HG03159 (cell line): ENCODE measurements at regions not wholly inside any gene's neighbourhood (a gene's known extent, or its start where the extent isn't known, plus 50 kb on each side); places are given as distances from the start of the nearest gene placed in this dataset.

Experiments
- ATAC-seq: cut with Tn5 transposase; IDR thresholded peaks from one replicate; pipeline ENCODE4 v1.9.1; 2021; ENCODE audit warnings: mild to moderate bottlenecking, moderate library complexity; ENCODE audit not compliant: unreplicated experiment

DNA sequence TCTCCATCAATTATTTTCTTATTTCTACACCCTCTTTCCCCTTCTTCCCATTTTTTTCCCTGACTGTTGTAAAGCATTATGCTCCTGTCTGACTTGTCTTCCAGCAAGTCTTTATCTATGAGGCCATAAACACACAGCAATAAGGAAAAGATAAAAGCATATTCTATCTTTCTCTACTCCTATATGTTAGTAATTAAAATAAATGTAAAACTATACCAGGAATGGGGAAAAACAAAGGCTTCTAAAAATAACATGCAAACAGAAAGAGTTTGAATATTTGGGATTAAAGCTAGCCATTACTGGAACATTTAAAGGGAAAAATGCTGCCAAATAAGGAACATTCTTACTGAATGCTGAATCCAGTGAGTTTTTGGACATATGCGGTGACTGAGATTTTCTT lies 471.7 kb upstream of the HS3ST1 start:
- no peak for ATAC-seq

DNA sequence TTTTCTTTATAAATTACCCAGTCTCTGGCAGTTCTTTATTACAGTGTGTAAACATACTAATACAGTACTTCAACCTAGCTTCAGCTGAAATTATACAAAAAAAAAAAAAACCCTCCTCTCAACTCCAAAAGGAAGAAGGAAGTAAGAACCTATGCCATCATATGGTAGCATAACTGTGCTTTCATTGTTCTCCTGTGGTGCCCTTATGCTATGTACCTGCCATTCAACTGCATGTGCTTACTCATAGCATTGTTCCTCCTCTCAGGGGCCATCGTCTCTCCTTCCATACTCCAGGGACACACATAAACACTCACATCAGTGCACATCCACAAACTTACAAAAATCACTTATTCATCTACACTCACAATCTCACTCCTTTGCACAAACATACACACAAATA lies 470.1 kb upstream of the HS3ST1 start:
- no peak for ATAC-seq

DNA sequence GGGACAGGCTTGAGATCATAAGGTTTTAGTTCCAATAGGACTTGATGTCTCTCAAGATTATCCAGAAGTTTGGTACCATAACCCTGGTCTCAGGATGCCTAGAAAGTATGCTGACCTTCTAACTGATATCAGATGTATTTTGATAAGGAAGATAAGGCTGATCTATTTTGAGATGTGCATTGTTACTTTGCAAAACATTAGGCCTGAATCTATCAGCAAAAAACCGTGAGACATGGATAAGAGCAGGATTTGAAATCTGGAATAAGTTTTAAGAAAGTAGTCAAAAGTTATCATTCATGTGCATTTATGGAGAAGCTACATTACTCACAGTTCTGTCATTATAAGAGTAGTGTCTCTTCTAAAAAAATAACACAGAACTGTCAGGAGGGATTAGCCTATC lies 467.1 kb upstream of the HS3ST1 start:
- no peak for ATAC-seq

DNA sequence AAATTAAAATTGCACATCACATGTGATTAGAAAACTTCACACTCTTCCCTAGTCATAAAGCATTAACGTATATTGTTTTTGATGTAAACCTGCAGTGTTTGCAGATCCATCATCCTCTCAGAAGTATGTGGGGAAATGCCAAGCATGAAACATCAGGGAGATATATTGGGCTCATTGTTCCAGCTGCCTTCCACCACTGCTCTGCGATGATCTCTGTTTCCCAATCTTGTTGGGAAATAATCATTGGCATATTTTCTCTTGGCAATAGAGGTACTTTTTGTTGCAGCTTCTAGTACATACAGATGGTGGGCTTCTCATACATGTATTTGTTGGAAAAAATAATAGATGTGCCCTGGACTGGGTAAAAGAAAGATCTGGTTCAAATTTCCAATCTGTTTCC lies 466.3 kb upstream of the HS3ST1 start:
- ATAC-seq = no peak

DNA sequence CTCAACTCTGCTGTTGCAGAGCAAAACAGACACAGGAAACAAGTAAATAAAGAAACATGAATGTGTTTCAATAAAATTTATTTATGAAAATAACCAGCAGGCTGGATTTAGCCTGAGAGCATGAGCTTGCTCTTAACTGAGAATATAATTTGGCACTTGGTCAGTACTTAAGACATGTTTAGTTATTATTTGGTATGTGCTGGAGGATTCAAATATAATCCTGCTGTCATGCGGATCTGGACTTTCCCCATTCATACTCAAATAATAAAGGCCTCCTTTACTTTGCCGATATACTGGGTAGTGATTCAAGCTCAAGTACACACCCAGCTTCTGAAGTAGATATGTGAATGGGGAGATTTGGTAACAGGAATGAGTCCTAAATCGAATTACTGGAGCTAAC lies 465.5 kb upstream of the HS3ST1 start:
- ATAC-seq = no peak

DNA sequence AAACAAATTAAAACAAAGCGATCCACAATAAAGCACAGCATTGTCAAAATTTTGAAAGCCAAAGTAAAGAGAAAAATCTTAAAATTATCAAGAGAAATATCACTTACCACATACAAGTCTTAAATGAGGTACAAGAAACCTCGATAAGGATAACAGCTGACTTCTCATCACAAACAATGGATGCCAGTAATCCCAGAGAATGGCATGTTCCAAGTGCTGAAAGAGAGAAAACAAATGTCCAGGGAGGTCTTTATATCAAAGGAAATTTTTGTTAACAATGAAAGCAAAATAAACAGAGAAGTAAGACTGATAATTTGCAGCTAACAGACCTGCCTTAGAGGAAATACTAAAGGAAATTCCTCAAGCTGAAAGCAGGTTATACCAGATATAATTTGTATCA lies 460.4 kb upstream of the HS3ST1 start:
- no peak for ATAC-seq

DNA sequence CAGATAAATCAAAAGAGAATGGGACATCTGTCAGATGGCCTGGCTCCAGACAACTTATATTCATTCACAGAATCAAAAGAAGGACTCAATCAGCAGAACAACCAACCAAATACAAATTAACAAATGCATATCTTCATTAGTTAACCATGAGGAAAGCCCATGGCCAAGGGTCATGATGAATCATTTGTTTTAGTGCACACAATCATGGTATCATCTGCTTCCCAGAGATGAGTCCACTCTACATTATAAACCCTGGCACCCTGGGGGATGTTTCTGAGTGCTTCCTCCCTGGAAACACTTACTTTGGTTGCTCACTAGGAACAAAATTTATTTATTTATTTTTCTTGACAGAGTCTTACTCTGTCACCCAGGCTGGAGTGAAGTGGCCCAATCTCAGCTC lies 453.3 kb upstream of the HS3ST1 start:
- no peak for ATAC-seq

DNA sequence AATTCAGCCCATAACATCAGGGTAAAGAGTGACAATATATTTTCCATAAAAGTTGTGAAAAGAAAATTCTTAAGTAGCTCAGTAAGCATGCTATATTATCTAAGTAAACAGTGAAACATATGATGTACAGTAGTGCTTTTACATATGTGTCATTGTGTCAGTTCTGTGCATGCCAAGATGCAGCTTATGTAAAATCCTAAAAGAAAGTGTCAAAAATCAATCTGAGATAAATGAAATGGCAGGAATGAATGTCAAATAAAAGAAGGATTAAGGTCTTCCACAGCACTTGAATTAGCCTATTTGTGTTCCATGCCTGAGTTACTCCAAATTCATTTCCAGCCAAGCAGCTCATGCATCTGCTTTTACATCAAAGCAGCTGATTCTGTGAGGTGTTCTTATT lies 452.7 kb upstream of the HS3ST1 start:
- no peak for ATAC-seq

DNA sequence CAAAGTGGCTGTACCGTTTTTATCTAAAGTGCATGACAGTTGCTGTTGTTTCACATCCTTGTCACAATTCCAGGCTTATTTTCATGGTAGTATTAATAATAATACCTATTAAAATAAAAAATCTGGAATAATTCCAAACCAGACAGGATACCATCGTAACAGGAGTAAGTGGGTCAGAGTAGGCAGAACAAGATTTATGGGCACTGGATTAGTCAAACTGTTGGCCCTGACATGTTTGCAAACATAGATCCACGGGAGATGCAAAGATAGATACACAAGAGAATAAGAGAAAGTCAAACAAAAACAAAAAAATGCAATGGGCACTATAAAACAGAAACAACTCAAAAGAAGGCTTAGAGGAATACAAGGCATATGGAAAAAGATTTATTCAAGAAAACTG lies 449.5 kb upstream of the HS3ST1 start:
- no peak for ATAC-seq

DNA sequence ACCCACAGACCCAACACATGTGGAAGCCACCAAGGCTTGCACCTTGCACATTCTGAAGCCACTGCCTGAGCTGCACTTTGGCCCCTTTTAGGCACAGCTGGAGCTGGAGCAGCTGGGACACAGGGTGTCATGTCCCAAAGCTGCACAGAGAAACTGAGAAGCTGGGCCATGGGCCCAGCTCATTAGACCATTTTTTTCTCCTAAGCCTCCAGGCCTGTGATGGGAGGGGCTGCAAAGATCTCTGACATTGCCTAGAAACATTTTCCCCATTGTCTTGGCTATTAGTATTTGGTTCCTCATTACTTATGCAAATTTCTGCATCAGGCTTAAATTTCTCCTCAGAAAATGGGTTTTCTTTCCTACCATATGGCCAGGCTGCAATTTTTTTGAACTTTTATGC lies 447.4 kb upstream of the HS3ST1 start:
- ATAC-seq = no peak

DNA sequence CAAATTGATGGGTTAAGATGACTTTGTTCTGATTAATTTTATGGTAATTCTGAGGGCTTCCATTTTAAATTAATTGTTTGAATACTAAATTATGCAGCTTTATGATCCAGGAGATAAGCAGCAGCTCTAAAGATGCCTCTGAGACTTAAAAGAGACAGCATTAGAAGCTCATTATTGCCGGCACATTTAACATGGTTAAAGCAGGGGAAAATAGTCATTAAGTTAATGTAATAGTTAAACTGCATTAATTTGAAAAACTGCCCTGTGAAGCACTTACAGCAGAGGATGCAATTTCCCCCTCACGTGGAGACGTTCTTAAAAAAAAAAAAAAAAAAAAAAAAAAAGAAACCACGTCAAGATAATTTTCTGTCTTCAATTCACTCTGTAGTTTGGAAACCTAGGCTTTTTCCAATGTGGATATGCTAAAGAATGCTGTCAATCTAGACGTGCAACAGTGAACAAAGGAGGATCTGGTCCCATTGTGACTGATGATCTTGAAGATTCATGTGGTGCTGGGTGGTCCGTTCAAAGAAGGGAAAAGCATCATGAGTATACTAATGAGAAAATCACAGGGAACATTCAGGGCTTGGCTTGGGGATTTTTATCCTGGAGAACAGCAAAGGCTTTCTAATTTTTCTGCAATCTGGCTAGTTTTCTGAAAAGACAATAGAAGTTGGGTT lies 440.6 kb upstream of the HS3ST1 start:
- ATAC-seq = no peak

DNA sequence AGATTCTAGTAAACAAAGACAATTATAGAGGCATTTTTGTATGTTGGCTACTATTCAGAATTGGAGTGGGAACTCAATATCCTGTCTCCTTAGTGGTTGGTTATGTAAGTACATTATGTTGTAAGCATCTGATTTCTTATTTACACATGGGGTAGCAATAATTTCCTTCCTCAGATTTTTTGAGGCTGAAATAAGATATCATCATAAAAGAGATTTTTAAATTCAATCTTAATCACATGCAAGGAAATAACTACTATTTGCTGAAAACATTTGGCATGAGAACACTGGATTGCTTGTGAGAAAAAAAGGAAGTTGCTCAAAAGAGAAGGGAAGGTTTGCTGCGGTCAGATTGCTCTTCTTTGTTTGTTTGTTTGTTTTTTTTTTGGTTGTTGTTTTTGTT lies 437.7 kb upstream of the HS3ST1 start:
- no peak for ATAC-seq

DNA sequence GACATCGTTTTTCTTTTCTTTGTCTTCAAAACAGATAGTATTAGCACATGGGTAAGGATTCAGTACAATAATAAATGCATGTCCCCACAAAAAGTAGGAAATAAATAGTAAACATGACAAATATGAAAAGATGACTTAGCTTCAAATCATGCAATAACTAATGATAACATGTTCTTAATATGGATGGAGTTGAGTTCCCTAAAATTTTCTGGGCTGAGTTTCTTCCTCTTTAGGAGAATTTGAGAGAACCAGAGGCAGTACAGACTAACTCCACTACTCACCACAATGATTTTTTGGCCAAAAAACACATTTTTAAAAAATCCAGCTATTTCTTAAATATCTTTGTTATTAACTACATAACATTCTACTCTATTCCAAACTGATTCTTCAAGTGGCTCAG lies 432.3 kb upstream of the HS3ST1 start:
- no peak for ATAC-seq

DNA sequence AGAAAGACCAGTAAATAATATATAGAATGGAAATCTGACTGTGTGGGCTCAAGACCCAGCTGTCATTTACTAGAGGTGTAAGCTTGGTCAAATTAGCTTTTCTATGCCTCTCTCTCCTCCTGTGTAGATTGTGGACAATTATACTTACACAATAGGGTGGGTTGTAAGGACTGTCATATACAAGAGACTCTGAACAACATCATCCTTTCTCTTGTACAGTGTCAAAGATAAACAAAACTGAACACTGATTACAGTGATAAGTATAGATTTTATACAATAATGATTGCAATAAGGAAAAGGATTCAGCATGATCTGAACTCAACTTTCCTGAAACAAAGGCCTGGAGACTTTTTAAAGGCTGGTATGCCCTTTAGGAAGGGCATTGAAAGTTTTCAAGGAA lies 429.2 kb upstream of the HS3ST1 start:
- no peak for ATAC-seq

DNA sequence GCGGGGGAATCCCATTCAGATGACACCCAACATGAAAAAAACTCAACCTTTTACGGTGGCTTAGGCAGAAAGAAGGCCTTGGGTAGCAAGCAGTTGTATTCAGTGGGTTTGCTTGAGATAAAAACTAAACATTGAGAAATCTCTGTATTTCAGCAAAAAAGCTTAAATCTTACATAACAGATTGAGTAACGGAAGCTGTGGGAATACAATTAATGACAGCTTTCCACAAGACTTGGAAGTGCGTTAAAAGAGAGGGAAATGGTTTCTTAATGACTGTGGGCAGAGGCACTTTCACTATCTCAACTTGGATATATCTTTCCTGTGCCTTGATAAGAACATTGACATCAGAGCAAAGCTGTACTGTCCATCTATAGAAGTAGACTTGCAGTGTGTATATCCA lies 418.5 kb upstream of the HS3ST1 start:
- no peak for ATAC-seq

DNA sequence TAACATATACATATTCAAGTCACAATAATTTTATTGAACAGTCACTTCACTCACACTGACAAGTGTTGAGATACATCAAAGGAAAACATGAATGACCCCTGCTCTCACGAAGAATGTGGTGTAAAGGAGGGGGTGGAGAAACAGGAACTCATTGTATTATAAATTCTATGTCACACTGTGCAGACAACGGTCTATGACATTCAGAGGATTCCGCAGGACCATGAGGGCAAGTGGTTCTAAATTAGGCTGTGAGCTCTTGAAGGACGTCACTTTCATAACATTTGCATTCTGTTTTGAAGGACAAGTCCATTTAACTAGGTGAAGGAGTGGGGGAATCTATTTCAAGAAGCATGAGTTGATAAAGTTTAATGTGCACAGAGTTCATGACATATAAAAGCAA lies 415.2 kb upstream of the HS3ST1 start:
- no peak for ATAC-seq

DNA sequence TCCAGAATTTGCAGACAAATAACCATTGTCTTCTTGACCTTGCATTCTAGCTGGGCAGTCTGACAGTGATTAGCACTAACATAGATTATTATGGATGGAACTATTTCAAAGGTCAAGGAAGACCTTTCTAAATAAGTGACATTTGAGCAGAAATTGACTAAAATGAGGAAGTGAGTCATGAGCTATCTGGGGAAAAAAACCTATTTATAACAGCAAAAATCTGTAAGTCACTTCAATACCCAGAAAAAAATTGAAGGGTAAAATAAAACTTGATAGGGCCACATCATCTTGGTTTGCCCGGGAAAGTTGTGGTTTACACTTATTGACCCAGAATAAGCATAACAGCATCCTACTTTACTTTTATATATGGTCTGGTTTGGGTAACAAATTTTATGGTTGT lies 414.6 kb upstream of the HS3ST1 start:
- ATAC-seq = no peak

DNA sequence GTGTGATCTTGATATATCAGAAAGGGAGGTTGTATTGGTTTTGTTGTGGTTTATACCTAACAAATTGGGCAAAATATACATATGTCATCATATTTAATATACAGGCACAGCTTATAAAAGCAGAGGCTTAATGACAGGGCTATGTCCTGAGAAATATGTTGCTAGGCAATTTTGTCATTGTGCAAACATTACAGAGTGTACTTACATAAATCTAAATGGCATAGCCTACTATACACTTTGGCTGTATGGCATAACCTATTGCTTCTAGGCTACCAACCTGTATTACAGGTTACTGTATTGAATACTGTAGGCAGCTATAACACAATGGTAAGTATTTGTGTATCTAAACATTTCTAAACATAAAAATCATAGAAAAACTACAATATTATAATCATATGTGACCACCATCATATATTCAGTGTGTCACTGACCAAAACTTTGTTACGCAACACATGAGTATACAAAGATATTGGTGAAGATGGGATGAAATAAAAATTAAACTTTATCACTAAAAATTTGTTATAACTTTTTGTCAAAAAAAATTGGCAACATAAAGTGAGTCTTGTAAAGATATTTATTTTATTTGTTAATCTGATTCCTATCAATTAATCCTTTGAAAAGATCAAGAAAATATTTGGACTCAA lies 414.0 kb upstream of the HS3ST1 start:
- ATAC-seq = no peak

DNA sequence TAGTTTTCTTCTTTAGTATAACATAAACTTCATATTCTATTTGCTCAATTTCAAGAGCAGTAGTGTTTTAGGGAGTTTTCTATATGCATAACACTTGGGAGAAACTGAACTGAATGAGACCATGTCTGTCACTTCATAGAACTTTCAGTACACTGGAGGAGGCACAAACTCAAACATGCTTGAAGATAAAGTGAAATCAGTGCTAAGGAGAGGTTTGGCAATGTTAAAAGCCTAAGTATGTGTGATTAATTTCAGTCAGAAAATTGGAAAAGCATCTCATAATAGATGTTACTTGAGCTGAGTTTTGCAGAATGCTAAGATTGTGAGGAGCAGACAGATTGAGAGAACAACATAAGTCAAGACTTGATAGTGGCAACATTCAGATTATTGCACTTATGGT lies 411.2 kb upstream of the HS3ST1 start:
- ATAC-seq = no peak

DNA sequence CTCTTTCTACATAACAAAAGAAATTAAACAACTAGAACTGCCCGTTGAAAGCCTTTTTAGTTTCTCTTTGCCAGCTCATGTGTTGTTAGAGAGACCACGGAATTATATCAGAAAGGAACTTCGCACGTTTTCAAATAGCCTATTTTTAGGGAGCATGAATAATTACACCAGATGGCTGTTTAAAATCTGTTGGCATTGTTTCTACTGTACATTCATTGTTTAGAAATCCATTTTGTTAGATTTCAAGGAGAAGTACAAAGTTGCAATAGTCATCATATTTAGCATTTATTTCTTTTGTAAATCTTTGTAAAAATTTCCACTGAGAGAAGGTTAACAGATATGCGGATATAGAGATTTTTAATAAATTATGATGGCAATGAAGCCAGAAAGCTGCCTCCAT lies 403.0 kb upstream of the HS3ST1 start:
- ATAC-seq = no peak

DNA sequence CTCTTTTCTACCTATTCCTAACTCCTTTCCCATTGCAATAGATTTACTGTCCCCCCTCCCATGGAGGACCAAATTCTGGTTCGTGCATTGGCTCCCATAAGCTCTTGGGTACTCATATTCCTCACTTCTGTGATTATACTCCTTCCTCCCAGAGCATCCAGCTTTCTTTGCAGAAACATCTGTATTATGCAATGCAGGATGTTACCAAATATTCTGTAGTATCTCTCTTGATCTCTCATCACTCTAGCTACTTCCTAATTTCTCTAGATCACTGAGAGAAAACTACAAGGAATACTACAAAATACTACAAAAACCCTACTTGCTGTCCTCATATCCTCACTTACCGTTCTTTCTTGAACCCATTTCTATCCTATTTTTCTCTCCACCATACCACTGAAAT lies 395.9 kb upstream of the HS3ST1 start:
- ATAC-seq = no peak

DNA sequence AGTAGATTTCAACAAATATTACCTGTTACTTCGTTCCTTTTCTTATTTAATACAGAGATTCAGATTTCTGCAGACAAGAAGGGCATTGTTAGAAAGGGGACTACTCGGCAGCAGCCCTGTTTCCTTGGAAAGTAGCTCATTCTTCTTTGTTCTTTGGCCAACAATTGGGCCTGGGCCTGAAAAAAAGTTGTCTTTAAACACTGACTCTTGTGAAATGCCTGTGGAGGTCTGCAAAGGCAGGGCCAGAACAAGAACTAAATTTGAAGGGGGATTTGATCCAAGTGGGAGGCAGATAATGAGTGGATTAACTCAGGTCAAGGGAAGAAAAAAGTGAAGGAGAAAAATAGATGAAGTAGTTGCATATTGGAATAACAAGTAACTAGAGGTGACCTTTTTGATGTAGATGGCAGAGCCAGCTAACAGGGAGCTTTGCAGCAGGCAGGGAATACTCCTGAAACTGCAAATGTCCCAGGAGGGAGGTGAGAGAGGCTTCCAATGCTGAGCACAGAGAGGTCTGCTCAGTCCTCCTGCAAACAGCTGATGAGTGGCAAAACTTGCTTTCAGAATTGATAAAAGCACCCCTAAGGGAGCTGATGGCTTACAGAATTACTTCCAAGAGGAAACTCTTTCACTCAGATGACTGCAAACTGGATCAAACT lies 393.2 kb upstream of the HS3ST1 start:
- no peak for ATAC-seq

DNA sequence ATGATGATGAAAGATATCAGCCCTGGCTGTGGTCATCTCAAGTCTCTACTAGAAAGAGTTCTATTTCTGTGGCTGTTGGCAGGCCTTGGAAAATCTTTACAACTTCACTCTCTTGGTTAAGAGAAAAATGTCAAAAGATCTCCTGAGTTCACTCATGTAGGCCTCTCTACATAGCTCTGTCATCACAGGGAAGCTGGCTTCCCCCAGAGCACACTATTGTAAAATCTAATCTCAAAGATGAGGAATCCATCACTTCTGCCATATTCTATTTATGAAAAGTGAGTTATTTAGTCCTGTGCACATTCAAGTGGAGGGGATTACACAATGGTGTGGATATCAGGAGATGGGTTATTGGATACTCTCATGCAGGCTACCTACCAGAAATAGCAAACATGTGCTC lies 388.4 kb upstream of the HS3ST1 start:
- no peak for ATAC-seq
